Calu3 (cell line): ENCODE measurements at regions not wholly inside any gene's neighbourhood (a gene's known extent, or its start where the extent isn't known, plus 50 kb on each side); places are given as distances from the start of the nearest gene placed in this dataset.

Source experiments
- BruUV-seq: library from RNA; stranded (reverse); fragments of 400-500 nt; replicated peaks from 2 replicates; lab custom pipeline; 2021; lab: Mats Ljungman, UMichigan
- CTCF ChIA-PET: fragments of 300-600 bp; sonication (Branson Sonifier 250); formaldehyde crosslinking; loops from one replicate; lab custom pipeline; 2022; ENCODE audit warnings: antibody characterized with exemption; lab: Charles Lee
- DNase-seq: peaks from one replicate; pipeline ENCODE4 v3.0.0; 2022
- H3K27ac Mint-ChIP-seq: one replicate; pipeline ENCODE4 v1.8.0; 2022; ENCODE audit warnings: mixed read lengths; ENCODE audit not compliant: unreplicated experiment
- H3K27me3 Mint-ChIP-seq: one replicate; pipeline ENCODE4 v1.8.0; 2022; ENCODE audit warnings: mixed read lengths; ENCODE audit not compliant: unreplicated experiment
- H3K36me3 Mint-ChIP-seq: one replicate; pipeline ENCODE4 v1.8.0; 2022; ENCODE audit warnings: mild to moderate bottlenecking, moderate library complexity, mixed read lengths; ENCODE audit not compliant: insufficient read depth, unreplicated experiment
- H3K4me1 Mint-ChIP-seq: one replicate; pipeline ENCODE4 v1.8.0; 2022; ENCODE audit warnings: mild to moderate bottlenecking, low read depth, mixed read lengths; ENCODE audit not compliant: unreplicated experiment
- H3K4me3 Mint-ChIP-seq: one replicate; pipeline ENCODE4 v1.8.0; 2022; ENCODE audit warnings: mild to moderate bottlenecking, low read depth, moderate library complexity, mixed read lengths; ENCODE audit not compliant: unreplicated experiment
- H3K9me3 Mint-ChIP-seq: one replicate; pipeline ENCODE4 v1.8.0; 2022; ENCODE audit warnings: low read depth, mixed read lengths; ENCODE audit not compliant: unreplicated experiment
- intact Hi-C: fragments of 100-400 bp; cut with micrococcal nuclease; formaldehyde crosslinking; loops from one replicate; pipeline ENCODE4 v1.10.0; 2022; ENCODE audit not compliant: unreplicated experiment
- TF ChIP-seq, protein P1 (sequence below): fragments of 200-600 bp; IDR thresholded peaks from one replicate; pipeline ENCODE4 v1.8.0; 2022; ENCODE audit warnings: antibody characterized with exemption; ENCODE audit not compliant: unreplicated experiment

GRCh38 chr11:116576526-116576925 is 196.3 kb downstream of the BUD13 start:
- Mint-ChIP-seq H3K27ac (no peak overlapping the region), H3K27me3 (peaks cover 49% of the 10 kb centered on the region), H3K4me1 (no peaks in the 10 kb centered on the region), H3K36me3 (no peaks in the 10 kb centered on the region), H3K9me3 (no peaks in the 10 kb centered on the region), H3K4me3 (no peak overlapping the region)
- intact Hi-C loops, result no loop called here
- BruUV-seq, result no TSS peak
- CTCF ChIA-PET, result interaction anchor here (0.7 kb wide), 1 partner anchor 295 kb away, joined by 4 read pairs; no protein-coding TSS in a partner anchor
- TF ChIP-seq, protein P1, sequence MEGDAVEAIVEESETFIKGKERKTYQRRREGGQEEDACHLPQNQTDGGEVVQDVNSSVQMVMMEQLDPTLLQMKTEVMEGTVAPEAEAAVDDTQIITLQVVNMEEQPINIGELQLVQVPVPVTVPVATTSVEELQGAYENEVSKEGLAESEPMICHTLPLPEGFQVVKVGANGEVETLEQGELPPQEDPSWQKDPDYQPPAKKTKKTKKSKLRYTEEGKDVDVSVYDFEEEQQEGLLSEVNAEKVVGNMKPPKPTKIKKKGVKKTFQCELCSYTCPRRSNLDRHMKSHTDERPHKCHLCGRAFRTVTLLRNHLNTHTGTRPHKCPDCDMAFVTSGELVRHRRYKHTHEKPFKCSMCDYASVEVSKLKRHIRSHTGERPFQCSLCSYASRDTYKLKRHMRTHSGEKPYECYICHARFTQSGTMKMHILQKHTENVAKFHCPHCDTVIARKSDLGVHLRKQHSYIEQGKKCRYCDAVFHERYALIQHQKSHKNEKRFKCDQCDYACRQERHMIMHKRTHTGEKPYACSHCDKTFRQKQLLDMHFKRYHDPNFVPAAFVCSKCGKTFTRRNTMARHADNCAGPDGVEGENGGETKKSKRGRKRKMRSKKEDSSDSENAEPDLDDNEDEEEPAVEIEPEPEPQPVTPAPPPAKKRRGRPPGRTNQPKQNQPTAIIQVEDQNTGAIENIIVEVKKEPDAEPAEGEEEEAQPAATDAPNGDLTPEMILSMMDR, result no peak
- DNase-seq, result no peak

- Mint-ChIP-seq H3K27me3 (no peaks in the 10 kb centered on the region), H3K27ac (no peak overlapping the region), H3K4me3 (no peak overlapping the region), H3K9me3 (peaks cover 6% of the 10 kb centered on the region), H3K4me1 (peaks cover 9% of the 10 kb centered on the region), H3K36me3 (no peaks in the 10 kb centered on the region)
- TF ChIP-seq, protein P1, result no peak
- DNase-seq, result no peak
- CTCF ChIA-PET, result no interaction called here
- intact Hi-C loops, result no loop called here
- BruUV-seq, result no TSS peak
Measured at GRCh38 chr11:116567721-116568242, 205.0 kb downstream of the BUD13 start.

GRCh38 chr11:116563712-116564047 is 209.1 kb downstream of the BUD13 start:
- CTCF ChIA-PET, result no interaction called here
- Mint-ChIP-seq H3K27me3 (peaks cover 5% of the 10 kb centered on the region), H3K9me3 (peaks cover 6% of the 10 kb centered on the region), H3K27ac (no peak overlapping the region), H3K36me3 (no peaks in the 10 kb centered on the region), H3K4me1 (peaks cover 12% of the 10 kb centered on the region), H3K4me3 (no peak overlapping the region)
- TF ChIP-seq, protein P1, result no peak
- BruUV-seq, result no TSS peak
- intact Hi-C loops, result loop anchor here (5.0 kb wide), 1 partner anchor 211 kb away; no protein-coding TSS in a partner anchor
- no peak for DNase-seq

- TF ChIP-seq, protein P1, result no peak
- Mint-ChIP-seq H3K27ac (no peak overlapping the region), H3K4me1 (peaks cover 12% of the 10 kb centered on the region), H3K9me3 (peaks cover 6% of the 10 kb centered on the region), H3K4me3 (no peak overlapping the region), H3K36me3 (no peaks in the 10 kb centered on the region), H3K27me3 (peaks cover 10% of the 10 kb centered on the region)
- no TSS peak for BruUV-seq
- DNase-seq, result peak; percentile 18
- CTCF ChIA-PET, result no interaction called here
- intact Hi-C loops, result loop anchor here (5.0 kb wide), 1 partner anchor 211 kb away; no protein-coding TSS in a partner anchor
Measured at GRCh38 chr11:116563028-116563711, 209.6 kb downstream of the BUD13 start.
